ENCODE measurements at regions not wholly inside any gene's neighbourhood (a gene's known extent, or its start where the extent isn't known, plus 50 kb on each side); places are given as distances from the start of the nearest gene placed in this dataset.

GRCh38 chr18:10290638-10291235 is 163.7 kb upstream of the APCDD1 start:
- no peaks in the 10 kb centered on the region for H3K4me1 ChIP-seq (ENCODE audit: low read depth)
- intact Hi-C loops (cut with DNase I, micrococcal nuclease), result no loop called here
- no peaks in the 10 kb centered on the region for H3K36me3 ChIP-seq (ENCODE audit: low read depth)
- no peaks in the 10 kb centered on the region for H3K9me3 ChIP-seq
- DNase-seq (peak in 1 of 3 donors; percentile 34), ATAC-seq (peak; percentile 15)
- TF ChIP-seq, protein P1, sequence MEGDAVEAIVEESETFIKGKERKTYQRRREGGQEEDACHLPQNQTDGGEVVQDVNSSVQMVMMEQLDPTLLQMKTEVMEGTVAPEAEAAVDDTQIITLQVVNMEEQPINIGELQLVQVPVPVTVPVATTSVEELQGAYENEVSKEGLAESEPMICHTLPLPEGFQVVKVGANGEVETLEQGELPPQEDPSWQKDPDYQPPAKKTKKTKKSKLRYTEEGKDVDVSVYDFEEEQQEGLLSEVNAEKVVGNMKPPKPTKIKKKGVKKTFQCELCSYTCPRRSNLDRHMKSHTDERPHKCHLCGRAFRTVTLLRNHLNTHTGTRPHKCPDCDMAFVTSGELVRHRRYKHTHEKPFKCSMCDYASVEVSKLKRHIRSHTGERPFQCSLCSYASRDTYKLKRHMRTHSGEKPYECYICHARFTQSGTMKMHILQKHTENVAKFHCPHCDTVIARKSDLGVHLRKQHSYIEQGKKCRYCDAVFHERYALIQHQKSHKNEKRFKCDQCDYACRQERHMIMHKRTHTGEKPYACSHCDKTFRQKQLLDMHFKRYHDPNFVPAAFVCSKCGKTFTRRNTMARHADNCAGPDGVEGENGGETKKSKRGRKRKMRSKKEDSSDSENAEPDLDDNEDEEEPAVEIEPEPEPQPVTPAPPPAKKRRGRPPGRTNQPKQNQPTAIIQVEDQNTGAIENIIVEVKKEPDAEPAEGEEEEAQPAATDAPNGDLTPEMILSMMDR (IDR thresholded peaks at IDR 0.05), result no peak
- H3K4me3 ChIP-seq, result no peak overlapping the region

DNA sequence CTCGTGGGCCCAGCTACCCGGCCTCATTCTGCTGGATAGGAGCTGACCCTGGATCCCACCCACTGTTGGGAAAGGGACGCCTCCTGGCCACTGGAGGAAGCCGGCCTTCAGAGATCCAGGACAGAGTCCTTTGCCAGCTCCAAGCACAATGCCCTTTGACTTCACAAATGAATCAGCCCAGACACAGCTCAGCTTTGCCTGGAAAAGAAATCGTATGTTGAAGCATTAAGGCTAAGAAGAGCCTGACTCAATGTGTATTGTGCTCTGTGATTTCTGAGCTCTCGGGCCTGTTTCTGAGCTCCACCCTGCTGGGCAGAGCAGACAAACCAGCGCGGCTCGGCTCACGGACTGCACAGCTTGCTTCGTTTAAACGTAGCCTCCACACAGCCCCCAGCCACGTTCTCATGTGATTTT is 162.9 kb upstream of the APCDD1 start:
- no peaks in the 10 kb centered on the region for H3K9me3 ChIP-seq
- intact Hi-C loops (cut with DNase I, micrococcal nuclease), result no loop called here
- no peaks in the 10 kb centered on the region for H3K4me1 ChIP-seq (ENCODE audit: low read depth)
- no peak for DNase-seq
- H3K4me3 ChIP-seq, result no peak overlapping the region
- TF ChIP-seq, protein P1 (IDR thresholded peaks at IDR 0.05), result no peak
- ATAC-seq, result peak; percentile 32
- no peaks in the 10 kb centered on the region for H3K36me3 ChIP-seq (ENCODE audit: low read depth)

DNA sequence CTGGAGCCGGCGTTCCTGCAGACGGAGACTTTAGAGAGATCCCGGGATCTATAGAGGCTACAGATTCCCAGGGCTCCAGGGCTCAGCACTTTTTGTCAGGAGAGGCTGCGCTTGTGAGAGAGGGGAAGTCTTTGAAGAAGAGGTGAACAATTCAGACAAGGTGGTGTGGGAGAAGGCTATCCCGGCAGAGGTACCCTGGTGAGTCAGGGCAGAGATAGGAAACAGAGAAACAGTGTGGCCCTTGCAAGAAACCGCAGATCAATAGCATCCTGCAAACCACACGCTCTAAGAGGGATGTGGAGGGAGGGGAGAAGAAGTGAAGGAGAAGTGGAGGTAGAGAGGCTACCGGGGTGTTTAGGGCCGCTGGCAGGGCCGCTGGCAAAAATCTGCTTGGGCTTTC is 160.5 kb upstream of the APCDD1 start:
- no peak for DNase-seq
- Histone ChIP-seq H3K4me1 (ENCODE audit: low read depth) (no peaks in the 10 kb centered on the region), H3K36me3 (ENCODE audit: low read depth) (no peaks in the 10 kb centered on the region), H3K9me3 (no peaks in the 10 kb centered on the region), H3K4me3 (no peak overlapping the region)
- TF ChIP-seq, protein P1 (IDR thresholded peaks at IDR 0.05), result no peak
- no peak for ATAC-seq
- intact Hi-C loops (cut with DNase I, micrococcal nuclease), result no loop called here

DNA sequence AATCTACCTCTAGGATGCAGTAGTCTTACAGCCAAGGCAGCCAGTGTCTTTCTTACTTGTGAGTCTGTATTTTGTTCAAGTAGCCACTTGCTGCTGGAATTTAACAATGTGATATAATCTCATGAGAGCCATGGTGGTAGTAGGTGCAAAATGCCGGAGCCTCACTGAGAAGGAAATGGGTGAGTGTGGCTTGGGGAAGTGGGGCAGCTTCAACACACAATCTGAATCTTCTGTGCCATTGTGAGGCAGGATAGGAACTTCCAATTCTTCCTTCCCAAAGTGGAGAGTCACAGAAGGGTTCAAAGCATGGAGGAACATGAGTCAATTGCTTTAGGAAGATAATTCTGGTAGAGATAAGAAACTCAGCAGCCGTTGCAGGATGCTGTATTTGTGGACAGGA is 158.7 kb upstream of the APCDD1 start:
- no peak for DNase-seq
- TF ChIP-seq, protein P1 (IDR thresholded peaks at IDR 0.05), result no peak
- Histone ChIP-seq H3K36me3 (ENCODE audit: low read depth) (no peaks in the 10 kb centered on the region), H3K9me3 (no peaks in the 10 kb centered on the region), H3K4me1 (ENCODE audit: low read depth) (no peaks in the 10 kb centered on the region), H3K4me3 (no peak overlapping the region)
- no peak for ATAC-seq
- intact Hi-C loops (cut with DNase I, micrococcal nuclease), result no loop called here

DNA sequence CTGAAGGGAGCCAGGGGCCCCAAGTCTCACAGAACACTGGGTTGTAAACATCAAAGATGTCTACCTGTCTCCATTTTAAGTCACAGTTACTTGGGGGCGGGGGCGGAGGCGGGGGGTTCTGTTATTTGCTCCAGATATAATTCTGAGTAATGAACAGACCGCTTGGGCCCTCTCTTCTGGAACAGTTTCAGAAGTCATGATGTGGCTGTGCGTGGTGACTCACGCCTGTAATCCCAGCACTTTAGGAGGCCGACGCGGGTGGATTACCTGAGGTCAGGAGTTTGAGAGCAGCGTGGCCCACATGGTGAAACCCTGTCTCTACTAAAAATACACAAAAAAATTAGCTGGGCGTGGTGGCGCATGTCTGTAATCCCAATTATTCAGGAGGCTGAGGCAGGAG is 157.9 kb upstream of the APCDD1 start:
- DNase-seq (no peak), ATAC-seq (no peak)
- Histone ChIP-seq H3K4me1 (ENCODE audit: low read depth) (no peaks in the 10 kb centered on the region), H3K4me3 (no peak overlapping the region), H3K9me3 (no peaks in the 10 kb centered on the region), H3K36me3 (ENCODE audit: low read depth) (no peaks in the 10 kb centered on the region)
- intact Hi-C loops (cut with DNase I, micrococcal nuclease), result no loop called here
- TF ChIP-seq, protein P1 (IDR thresholded peaks at IDR 0.05), result no peak

- H3K4me3 ChIP-seq, result no peak overlapping the region
- H3K36me3 ChIP-seq (ENCODE audit: low read depth), result no peaks in the 10 kb centered on the region
- no peaks in the 10 kb centered on the region for H3K9me3 ChIP-seq
- TF ChIP-seq, protein P1 (IDR thresholded peaks at IDR 0.05), result no peak
- DNase-seq (no peak), ATAC-seq (no peak)
- H3K4me1 ChIP-seq (ENCODE audit: low read depth), result no peaks in the 10 kb centered on the region
- intact Hi-C loops (cut with DNase I, micrococcal nuclease), result no loop called here
These were observed 157.3 kb upstream of the APCDD1 start for GRCh38 chr18:10297086-10297485.
